ENCODE measurements at regions not wholly inside any gene's neighbourhood (a gene's known extent, or its start where the extent isn't known, plus 50 kb on each side); places are given as distances from the start of the nearest gene placed in this dataset.

- no peak overlapping the region for H3K4me3 ChIP-seq (replicated peaks; ENCODE audit: insufficient read depth, low read length)
- DNase-seq (ENCODE audit: low read depth in 1 of 2, low spot score in 1 of 2): no peak
- no peak overlapping the region for H3K27ac ChIP-seq (replicated peaks)
- no peak for TF ChIP-seq CTCF (IDR thresholded peaks at IDR 0.05; ENCODE audit: insufficient read depth, low read length)
- no peaks in the 10 kb centered on the region for H3K27me3 ChIP-seq (ENCODE audit: insufficient read depth, poor library complexity, severe bottlenecking)
Observed at GRCh38 chr2:129892773-129893172, 86.7 kb upstream of the RAB6C start.

GRCh38 chr2:129893244-129893643 lies 86.2 kb upstream of the RAB6C start:
- no peak for TF ChIP-seq CTCF (IDR thresholded peaks at IDR 0.05; ENCODE audit: insufficient read depth, low read length)
- TF ChIP-seq SPI1 (IDR thresholded peaks at IDR 0.05; ENCODE audit: borderline replicate concordance, low read depth): no peak
- no peak for TF ChIP-seq REST (IDR thresholded peaks at IDR 0.05; ENCODE audit: insufficient replicate concordance, low read depth)
- TF ChIP-seq POLR2AphosphoS5 (IDR thresholded peaks at IDR 0.05; ENCODE audit: low read depth): no peak
- TF ChIP-seq GABPA (IDR thresholded peaks at IDR 0.05; ENCODE audit: low read depth): no peak
- no peak for DNase-seq (ENCODE audit: low read depth in 1 of 2, low spot score in 1 of 2)
- Histone ChIP-seq H3K27ac (replicated peaks) (no peak overlapping the region), H3K27me3 (ENCODE audit: insufficient read depth, poor library complexity, severe bottlenecking) (no peaks in the 10 kb centered on the region), H3K4me3 (replicated peaks; ENCODE audit: insufficient read depth, low read length) (no peak overlapping the region)

GRCh38 chr2:129894616-129895015 lies 84.8 kb upstream of the RAB6C start:
- no peak for DNase-seq (ENCODE audit: low read depth in 1 of 2, low spot score in 1 of 2)
- no peak overlapping the region for H3K27ac ChIP-seq (replicated peaks)
- H3K27me3 ChIP-seq (ENCODE audit: insufficient read depth, poor library complexity, severe bottlenecking): no peaks in the 10 kb centered on the region
- TF ChIP-seq CTCF (IDR thresholded peaks at IDR 0.05; ENCODE audit: insufficient read depth, low read length) (no peak), POLR2AphosphoS5 (IDR thresholded peaks at IDR 0.05; ENCODE audit: low read depth) (no peak), GABPA (IDR thresholded peaks at IDR 0.05; ENCODE audit: low read depth) (no peak), SPI1 (IDR thresholded peaks at IDR 0.05; ENCODE audit: borderline replicate concordance, low read depth) (no peak), REST (IDR thresholded peaks at IDR 0.05; ENCODE audit: insufficient replicate concordance, low read depth) (no peak)
- H3K4me3 ChIP-seq (replicated peaks; ENCODE audit: insufficient read depth, low read length): no peak overlapping the region

GRCh38 chr2:129895061-129895460 lies 84.4 kb upstream of the RAB6C start:
- H3K4me3 ChIP-seq (replicated peaks; ENCODE audit: insufficient read depth, low read length): no peak overlapping the region
- DNase-seq (ENCODE audit: low read depth in 1 of 2, low spot score in 1 of 2): no peak
- no peak for TF ChIP-seq REST (IDR thresholded peaks at IDR 0.05; ENCODE audit: insufficient replicate concordance, low read depth)
- TF ChIP-seq CTCF (IDR thresholded peaks at IDR 0.05; ENCODE audit: insufficient read depth, low read length): no peak
- no peak for TF ChIP-seq SPI1 (IDR thresholded peaks at IDR 0.05; ENCODE audit: borderline replicate concordance, low read depth)
- no peak for TF ChIP-seq GABPA (IDR thresholded peaks at IDR 0.05; ENCODE audit: low read depth)
- TF ChIP-seq POLR2AphosphoS5 (IDR thresholded peaks at IDR 0.05; ENCODE audit: low read depth): no peak
- no peaks in the 10 kb centered on the region for H3K27me3 ChIP-seq (ENCODE audit: insufficient read depth, poor library complexity, severe bottlenecking)
- no peak overlapping the region for H3K27ac ChIP-seq (replicated peaks)

Measured in HL-60 (cell line).